K562 (cell line): ENCODE measurements at regions not wholly inside any gene's neighbourhood (a gene's known extent, or its start where the extent isn't known, plus 50 kb on each side); places are given as distances from the start of the nearest gene placed in this dataset.

ENCODE experiments used
- ATAC-seq: fragments of 200-7000 bp; cut with Tn5 transposase; 3 replicates; pipeline ENCODE4 v1.9.1; 2020; ENCODE audit warnings: moderate library complexity
- BruUV-seq: library from RNA; stranded (reverse); fragments of 400-500 nt; replicated peaks from 2 replicates; lab custom pipeline; 2021; lab: Mats Ljungman, UMichigan
- CTCF ChIA-PET: fragments of 300-600 bp; formaldehyde crosslinking; extraction: SDS; loops from one replicate; lab custom pipeline; 2021; ENCODE audit warnings: low intra/inter-chr PET ratio; lab: Yijun Ruan, JAX
- POLR2A ChIA-PET: fragments of 300-600, 350-650 bp; sonication (Branson Sonifier 250); formaldehyde crosslinking; extraction: SDS; loops from one replicate; lab custom pipeline; 2021; ENCODE audit warnings: antibody characterized with exemption, inconsistent platforms; lab: Yijun Ruan, JAX
- DNase-seq, 4 experiments: peaks; one replicate each; pipeline versions ENCODE4 v3.0.0 to v3.0.0-alpha.2; 2011 to 2018; ENCODE audit warnings: low spot score in 3 of 4, mixed read lengths in 3 of 4; ENCODE audit errors: extremely low read depth in 1 of 4
- FAIRE-seq: peaks from 2 replicates; lab custom pipeline; 2011; peaks lifted over from hg19 to GRCh38; lab: Jason Lieb, UNC
- H2AFZ ChIP-seq: 2 replicates; pipeline ENCODE4 v1.6.0; 2011; ENCODE audit warnings: low read depth, low read length, control low read depth, inconsistent platforms
- H3K27ac ChIP-seq: fragments of 200-600 bp; 3 replicates; pipeline ENCODE4 v1.8.0; 2011; ENCODE audit warnings: low read depth, mild to moderate bottlenecking, control low read depth, inconsistent platforms, low read length, moderate library complexity, mixed read lengths; ENCODE audit errors: extremely low read depth
- H3K27me3 ChIP-seq, 2 experiments: fragments of 300-600 bp in 1 of 2; 2 replicates in 1 of 2; 3 replicates in 1 of 2; pipeline versions ENCODE4 v1.6.0 to v1.8.0; 2011; ENCODE audit warnings: inconsistent platforms in 2 of 2, low read length in 2 of 2, mild to moderate bottlenecking in 1 of 2, mixed read lengths in 1 of 2, moderate library complexity in 1 of 2; ENCODE audit not compliant: control insufficient read depth in 2 of 2, insufficient read depth in 2 of 2
- H3K36me3 ChIP-seq: fragments of 300-600 bp; 3 replicates; pipeline ENCODE4 v1.8.0; 2011; ENCODE audit warnings: mild to moderate bottlenecking, low read length, inconsistent platforms; ENCODE audit not compliant: control insufficient read depth, insufficient read depth
- H3K4me1 ChIP-seq, 2 experiments: fragments of 200-600 bp in 1 of 2; replicated peaks in 1 of 2; 2 replicates in 1 of 2; 3 replicates in 1 of 2; pipeline versions ENCODE4 v1.5.1 to v1.8.0; 2011; ENCODE audit warnings: inconsistent platforms in 2 of 2, low read length in 2 of 2, mild to moderate bottlenecking in 1 of 2, mixed read lengths in 1 of 2, moderate library complexity in 1 of 2; ENCODE audit not compliant: control insufficient read depth in 2 of 2, insufficient read depth in 2 of 2
- H3K4me2 ChIP-seq: 2 replicates; pipeline ENCODE4 v1.6.1; 2011; ENCODE audit warnings: low read length, control low read depth, inconsistent platforms, mixed read lengths; ENCODE audit not compliant: insufficient read depth
- H3K4me3 ChIP-seq: fragments of 200-600 bp; sonication (generic), shearing (Covaris generic); 2 replicates; pipeline ENCODE4 v1.5.1; 2016; ENCODE audit warnings: control low read depth, inconsistent platforms
- H3K79me2 ChIP-seq: fragments of 200-600 bp; 3 replicates; pipeline ENCODE4 v1.8.0; 2011; ENCODE audit warnings: low read length, inconsistent platforms; ENCODE audit not compliant: control insufficient read depth, insufficient read depth
- H3K9ac ChIP-seq, 2 experiments: 2 replicates each; pipeline versions ENCODE4 v1.6.0 to v1.6.1; 2011; ENCODE audit warnings: low read depth in 2 of 2, low read length in 2 of 2, control low read depth in 1 of 2, inconsistent platforms in 1 of 2, mild to moderate bottlenecking in 1 of 2, mixed read lengths in 1 of 2; ENCODE audit not compliant: insufficient read depth in 1 of 2
- H3K9me1 ChIP-seq: one replicate; pipeline ENCODE4 v1.6.0; 2011; ENCODE audit warnings: inconsistent platforms, mild to moderate bottlenecking, low read length, moderate library complexity; ENCODE audit not compliant: control insufficient read depth, insufficient read depth
- H3K9me3 ChIP-seq: replicated peaks from 2 replicates; pipeline ENCODE4 v1.5.1; 2011; ENCODE audit warnings: low read depth, low read length, inconsistent platforms; ENCODE audit not compliant: control insufficient read depth, insufficient read depth
- H4K20me1 ChIP-seq: replicated peaks from 2 replicates; pipeline ENCODE4 v1.6.1; 2011; ENCODE audit warnings: low read length, inconsistent platforms, mixed read lengths; ENCODE audit not compliant: control insufficient read depth, insufficient read depth
- SPI1 ChIP-seq: IDR thresholded peaks from 2 replicates; pipeline ENCODE4 v1.6.1; 2011; ENCODE audit warnings: low read depth, low read length, control low read depth, borderline replicate concordance
- ZBTB40 ChIP-seq, 2 experiments: fragments of 450-650 bp in 1 of 2; sonication (generic) in 1 of 2; formaldehyde crosslinking in 1 of 2; IDR thresholded peaks; 2 replicates each; pipeline versions ENCODE4 v1.7.1 to v1.9.0; 2016 to 2022; ENCODE audit warnings: inconsistent platforms in 1 of 2, mild to moderate bottlenecking in 1 of 2, missing genetic modification reagents in 1 of 2
- WGBS: fragments of 100-300 bp; shearing (Covaris generic); methylation state at CpG from one replicate; pipeline ENCODE4 v1.1.6; 2016; ENCODE audit warnings: low coverage, mixed read lengths; ENCODE audit not compliant: insufficient coverage; ENCODE audit errors: missing lambda C conversion rate; 5-methylcytosine and 5-hydroxymethylcytosine counted together
- in situ Hi-C: fragments of 300-500 bp; cut with MboI; formaldehyde crosslinking; loops from 4 replicates; pipeline ENCODE4 v1.15.0; 2018; ENCODE audit warnings: inconsistent platforms, mixed read lengths
- intact Hi-C: fragments of 100-400 bp; cut with micrococcal nuclease; formaldehyde crosslinking; loops from 2 replicates; pipeline ENCODE4 v1.14.2; 2022

GRCh38 chr18:25544546-25545287, 192.8 kb upstream of the ZNF521 start:
- Histone ChIP-seq H3K9me1 (no peaks in the 10 kb centered on the region), H3K79me2 (no peaks in the 10 kb centered on the region), H3K4me2 (no peak overlapping the region), H3K9ac (no peak overlapping the region), H3K4me3 (no peak overlapping the region), H4K20me1 (no peaks in the 10 kb centered on the region), H3K36me3 (no peaks in the 10 kb centered on the region), H3K9me3 (no peaks in the 10 kb centered on the region), H3K27me3 (no peaks in the 10 kb centered on the region), H3K4me1 (no peaks in the 10 kb centered on the region), H3K27ac (no peak overlapping the region), H2AFZ (no peak overlapping the region)
- ChIA-PET POLR2A (interaction anchor here (0.7 kb wide), 1 partner anchor 53 kb away, joined by 3 read pairs; no protein-coding TSS in a partner anchor), CTCF (no interaction called here)
- TF ChIP-seq ZBTB40 (IDR thresholded peaks at IDR 0.05) = no peak
- no peak for TF ChIP-seq ZBTB40 (CRISPR knock-in tag; IDR thresholded peaks at IDR 0.05)
- peak; percentile 41; the same call in 1 of the 2 replicates for TF ChIP-seq SPI1
- BruUV-seq = no TSS peak
- in situ Hi-C loops = no loop called here
- no peak for ATAC-seq
- 0% methylated on average over 2 of the region's 2 CpGs for WGBS
- FAIRE-seq = no peak
- no peak for DNase-seq
- intact Hi-C loops = no loop called here
